Heart left ventricle (tissue), 13 donors: ENCODE measurements at regions not wholly inside any gene's neighbourhood (a gene's known extent, or its start where the extent isn't known, plus 50 kb on each side); places are given as distances from the start of the nearest gene placed in this dataset.

ENCODE experiments used
- CTCF ChIP-seq, 12 donors: fragments of 200-600 bp; sonication (generic) in 4 of 12; IDR thresholded peaks; one replicate each; pipeline versions ENCODE4 v1.5.0 to v1.8.0; 2018 to 2022; ENCODE audit warnings: antibody characterized with exemption in 12 of 12, mild to moderate bottlenecking in 5 of 12
- POLR2A ChIP-seq, 2 donors: fragments of 450-650 bp; IDR thresholded peaks; one replicate each; pipeline ENCODE4 v1.6.1; 2017; ENCODE audit warnings: antibody characterized with exemption in 2 of 2, mild to moderate bottlenecking in 2 of 2, moderate library complexity in 2 of 2
- donor health status: ischemic (EF 13 %, LVEDD 7.1; RV severe dilation, severe dysfunction).
- donor health status: DM: no; HTN: yes; CAD: no.
- donor health status: DM: no; HTN: no; CAD: no.
- donor health status: ischemic (EF 25% LVEDD 6.9; RV normal size, moderate dysfunction).
- donor health status: ischemic (EF 25% LVEDD 5.7; RV mildly dilated, moderate dysfunction).
- donor health status: ischemic (EF 35%, LVEDD 5.7; RV mildly dilated, moderate dysfunction).
- donor health status: nonischemic (EF 11% LVEDD 7.7; RV severe dilation, severe dysfunction).
- donor health status: DM: yes; HTN: yes; CAD: no.
- donor health status: PGD.
- donor health status: ischemic (EF 29% LVEDD 5.4; RV normal size, mild dysfunction).
- donor health status: nonischemic (EF 23%, LVEDD 6.1; RV moderate dilation, normal function).

GRCh38 chr18:31243740-31244512 is 74.0 kb upstream of the DSG1 start:
- no peak for TF ChIP-seq CTCF (IDR thresholded peaks at IDR 0.05)
- TF ChIP-seq POLR2A (IDR thresholded peaks at IDR 0.05): no peak
